ENCODE measurements at regions not wholly inside any gene's neighbourhood (a gene's known extent, or its start where the extent isn't known, plus 50 kb on each side); places are given as distances from the start of the nearest gene placed in this dataset.

DNA sequence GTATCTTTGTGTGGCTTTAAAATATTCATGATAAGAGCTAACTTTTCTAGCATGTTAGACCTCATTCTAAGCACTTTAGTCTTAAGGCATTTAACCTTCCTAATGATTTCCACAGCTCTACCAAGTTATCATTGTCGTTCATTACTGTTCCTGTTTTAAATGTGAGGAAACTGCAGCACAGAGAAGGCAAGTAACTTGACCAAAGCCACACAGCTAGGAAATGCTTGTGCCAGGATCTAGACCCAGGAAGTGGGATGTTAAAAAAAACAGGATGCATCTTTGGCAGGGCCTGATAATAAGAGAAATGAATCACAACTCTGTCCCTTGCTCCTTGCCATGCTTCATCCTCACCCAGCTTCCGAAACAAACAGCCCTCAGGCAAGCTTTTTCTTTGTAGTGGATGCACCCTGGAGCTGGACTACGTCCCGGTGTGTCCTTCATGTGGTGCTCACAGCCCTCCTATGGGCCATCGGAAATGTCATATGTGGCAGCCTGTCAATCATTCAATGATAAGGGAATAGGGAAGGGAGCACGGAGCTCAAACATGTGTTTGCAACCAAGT is 196.9 kb upstream of the RREB1 start:
- H3K9me3 ChIP-seq (ENCODE audit: control insufficient read depth, low read length): no peaks in the 10 kb centered on the region
- H3K4me1 ChIP-seq (ENCODE audit: control insufficient read depth, insufficient read depth, low read length): peaks cover 12% of the 10 kb centered on the region
- Mint-ChIP-seq H3K4me1 (peaks cover 17% of the 10 kb centered on the region), H3K36me3 (ENCODE audit: low read depth) (no peaks in the 10 kb centered on the region), H3K4me3 (no peak overlapping the region), H3K27ac (no peak overlapping the region), H3K27me3 (ENCODE audit: insufficient read depth) (peaks cover 25% of the 10 kb centered on the region), H3K9me3 (no peaks in the 10 kb centered on the region)
- no peak overlapping the region for H3K27ac ChIP-seq (ENCODE audit: low read depth, low read length)
- H3K27me3 ChIP-seq (ENCODE audit: control insufficient read depth, insufficient read depth, low read length, poor library complexity, severe bottlenecking): peaks cover 6% of the 10 kb centered on the region
- no peak overlapping the region for H3K9ac ChIP-seq (ENCODE audit: extremely low read depth, low read length, poor library complexity, severe bottlenecking)
- no peak for DNase-seq
- 91 to 100% methylated on average over 5 to 6 of the region's 6 CpGs for WGBS, 2 experiments (ENCODE audit: insufficient coverage in 1 of 2, insufficient read length in 1 of 2)
- H3K36me3 ChIP-seq (ENCODE audit: control insufficient read depth, insufficient read depth, low read length): no peaks in the 10 kb centered on the region
- TF ChIP-seq, protein P1, sequence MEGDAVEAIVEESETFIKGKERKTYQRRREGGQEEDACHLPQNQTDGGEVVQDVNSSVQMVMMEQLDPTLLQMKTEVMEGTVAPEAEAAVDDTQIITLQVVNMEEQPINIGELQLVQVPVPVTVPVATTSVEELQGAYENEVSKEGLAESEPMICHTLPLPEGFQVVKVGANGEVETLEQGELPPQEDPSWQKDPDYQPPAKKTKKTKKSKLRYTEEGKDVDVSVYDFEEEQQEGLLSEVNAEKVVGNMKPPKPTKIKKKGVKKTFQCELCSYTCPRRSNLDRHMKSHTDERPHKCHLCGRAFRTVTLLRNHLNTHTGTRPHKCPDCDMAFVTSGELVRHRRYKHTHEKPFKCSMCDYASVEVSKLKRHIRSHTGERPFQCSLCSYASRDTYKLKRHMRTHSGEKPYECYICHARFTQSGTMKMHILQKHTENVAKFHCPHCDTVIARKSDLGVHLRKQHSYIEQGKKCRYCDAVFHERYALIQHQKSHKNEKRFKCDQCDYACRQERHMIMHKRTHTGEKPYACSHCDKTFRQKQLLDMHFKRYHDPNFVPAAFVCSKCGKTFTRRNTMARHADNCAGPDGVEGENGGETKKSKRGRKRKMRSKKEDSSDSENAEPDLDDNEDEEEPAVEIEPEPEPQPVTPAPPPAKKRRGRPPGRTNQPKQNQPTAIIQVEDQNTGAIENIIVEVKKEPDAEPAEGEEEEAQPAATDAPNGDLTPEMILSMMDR (conservative IDR thresholded peaks at IDR 0.05): no peak
- no peak overlapping the region for H3K4me3 ChIP-seq (ENCODE audit: low read length)

DNA sequence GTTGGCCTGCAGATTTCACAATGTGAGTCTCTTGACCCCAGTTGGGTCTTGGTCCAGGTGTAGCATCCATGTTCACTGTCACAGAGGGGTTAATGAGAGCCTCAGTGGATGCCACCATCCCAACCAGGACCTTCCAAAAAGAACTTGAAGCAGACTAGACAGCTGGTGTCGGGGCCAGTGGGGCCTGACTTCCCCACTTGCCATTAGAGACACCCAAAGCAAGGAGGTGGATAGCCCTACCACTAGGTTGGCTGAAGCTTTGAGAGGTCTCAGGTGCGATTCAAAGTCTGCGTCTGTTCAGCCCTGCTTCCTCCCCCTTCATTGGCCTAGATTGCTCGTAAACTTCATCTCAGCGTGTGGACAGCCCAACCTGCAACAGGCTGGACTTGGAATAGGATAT is 196.4 kb upstream of the RREB1 start:
- no peak overlapping the region for H3K4me3 ChIP-seq (ENCODE audit: low read length)
- peaks cover 8% of the 10 kb centered on the region for H3K4me1 ChIP-seq (ENCODE audit: control insufficient read depth, insufficient read depth, low read length)
- H3K9me3 ChIP-seq (ENCODE audit: control insufficient read depth, low read length): no peaks in the 10 kb centered on the region
- WGBS, 2 experiments (ENCODE audit: insufficient coverage in 1 of 2, insufficient read length in 1 of 2): 95 to 99% methylated on average over 4 to 5 of the region's 5 CpGs
- no peak overlapping the region for H3K27ac ChIP-seq (ENCODE audit: low read depth, low read length)
- no peaks in the 10 kb centered on the region for H3K36me3 ChIP-seq (ENCODE audit: control insufficient read depth, insufficient read depth, low read length)
- Mint-ChIP-seq H3K4me1 (peaks cover 16% of the 10 kb centered on the region), H3K4me3 (no peak overlapping the region), H3K27me3 (ENCODE audit: insufficient read depth) (peaks cover 25% of the 10 kb centered on the region), H3K9me3 (no peaks in the 10 kb centered on the region), H3K36me3 (ENCODE audit: low read depth) (no peaks in the 10 kb centered on the region), H3K27ac (no peak overlapping the region)
- DNase-seq: no peak
- H3K27me3 ChIP-seq (ENCODE audit: control insufficient read depth, insufficient read depth, low read length, poor library complexity, severe bottlenecking): peaks cover 6% of the 10 kb centered on the region
- TF ChIP-seq, protein P1 (conservative IDR thresholded peaks at IDR 0.05): no peak
- no peak overlapping the region for H3K9ac ChIP-seq (ENCODE audit: extremely low read depth, low read length, poor library complexity, severe bottlenecking)

DNA sequence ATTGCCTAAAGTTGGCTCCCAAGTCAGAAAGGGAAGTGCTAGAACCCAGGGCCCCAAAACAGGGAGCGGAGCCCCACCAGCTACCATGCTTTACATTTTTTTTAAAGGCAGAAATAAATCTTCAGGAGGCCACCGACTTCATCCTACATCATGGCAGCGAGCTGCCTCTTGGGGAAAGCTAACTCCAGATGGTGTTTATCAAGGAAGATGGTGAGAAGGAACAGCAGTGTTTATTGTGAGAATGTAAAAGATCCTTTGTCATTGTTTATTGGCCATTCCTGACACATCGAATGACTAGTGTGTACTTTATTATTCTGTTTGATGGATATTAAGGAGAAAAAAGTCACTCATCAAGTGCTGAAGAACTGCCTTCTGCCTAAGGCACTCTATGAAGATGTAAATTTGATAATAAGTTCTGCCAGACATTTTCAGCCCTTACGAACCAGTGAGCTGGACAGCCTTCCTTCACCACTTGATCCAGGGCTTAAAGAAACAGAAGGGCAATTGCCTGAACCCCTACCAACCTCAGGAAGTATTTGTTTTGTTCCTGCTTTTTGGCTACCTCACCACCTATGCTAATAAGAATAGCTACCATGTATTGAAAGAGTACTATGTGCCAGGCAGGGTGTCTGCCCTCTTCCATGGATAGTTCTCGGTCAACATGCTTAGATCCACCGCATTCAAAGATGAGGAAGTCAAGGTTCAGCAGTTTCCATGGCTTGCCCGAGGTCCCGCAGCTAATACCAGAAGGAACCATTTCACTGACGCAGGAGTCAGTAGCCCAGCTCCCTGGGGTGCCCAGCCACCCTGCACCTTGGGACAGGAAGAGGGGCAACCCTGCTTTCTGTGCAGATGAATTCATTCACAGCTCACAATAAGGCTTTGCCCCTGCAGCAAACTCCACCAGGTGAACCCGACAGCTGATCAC is 194.7 kb upstream of the RREB1 start:
- Histone ChIP-seq H3K27ac (ENCODE audit: low read depth, low read length) (no peak overlapping the region), H3K4me3 (ENCODE audit: low read length) (no peak overlapping the region), H3K36me3 (ENCODE audit: control insufficient read depth, insufficient read depth, low read length) (no peaks in the 10 kb centered on the region), H3K4me1 (ENCODE audit: control insufficient read depth, insufficient read depth, low read length) (no peaks in the 10 kb centered on the region), H3K9me3 (ENCODE audit: control insufficient read depth, low read length) (no peaks in the 10 kb centered on the region), H3K27me3 (ENCODE audit: control insufficient read depth, insufficient read depth, low read length, poor library complexity, severe bottlenecking) (peaks cover 6% of the 10 kb centered on the region), H3K9ac (ENCODE audit: extremely low read depth, low read length, poor library complexity, severe bottlenecking) (no peak overlapping the region)
- TF ChIP-seq, protein P1 (conservative IDR thresholded peaks at IDR 0.05): no peak
- peaks cover 25% of the 10 kb centered on the region for H3K27me3 Mint-ChIP-seq (ENCODE audit: insufficient read depth)
- H3K9me3 Mint-ChIP-seq: no peaks in the 10 kb centered on the region
- no peaks in the 10 kb centered on the region for H3K36me3 Mint-ChIP-seq (ENCODE audit: low read depth)
- 85 to 95% methylated on average over 8 to 10 of the region's 11 CpGs for WGBS, 2 experiments (ENCODE audit: insufficient coverage in 1 of 2, insufficient read length in 1 of 2)
- H3K27ac Mint-ChIP-seq: no peak overlapping the region
- no peak for DNase-seq
- no peak overlapping the region for H3K4me3 Mint-ChIP-seq
- peaks cover 3% of the 10 kb centered on the region for H3K4me1 Mint-ChIP-seq
